ENCODE measurements at regions not wholly inside any gene's neighbourhood (a gene's known extent, or its start where the extent isn't known, plus 50 kb on each side); places are given as distances from the start of the nearest gene placed in this dataset.

- TF ChIP-seq TAF1 (IDR thresholded peaks at IDR 0.05; ENCODE audit: low read depth, low read length) (no peak), RXRA (IDR thresholded peaks at IDR 0.05; ENCODE audit: insufficient read depth, low read depth, low read length) (no peak), TAF7 (optimal IDR thresholded peaks at IDR 0.05; ENCODE audit: borderline replicate concordance, low read depth, low read length) (no peak)
Measured at GRCh38 chr18:39350945-39351344, 1785.3 kb upstream of the CELF4 start (continued).

Measured in H1 (cell line).